ENCODE measurements at regions not wholly inside any gene's neighbourhood (a gene's known extent, or its start where the extent isn't known, plus 50 kb on each side); places are given as distances from the start of the nearest gene placed in this dataset.

- no peak for TF ChIP-seq POLR2A (IDR thresholded peaks at IDR 0.05)
- TF ChIP-seq CTCF (IDR thresholded peaks at IDR 0.05) = no peak
- no peak for TF ChIP-seq EP300 (IDR thresholded peaks at IDR 0.05)
Measured at GRCh38 chr4:134812611-134813010, 611.0 kb upstream of the PABPC4L start.

Data from suprapubic skin (tissue), 3 donors.